ENCODE measurements at regions not wholly inside any gene's neighbourhood (a gene's known extent, or its start where the extent isn't known, plus 50 kb on each side); places are given as distances from the start of the nearest gene placed in this dataset.
"Not testable (repeated sequence)": the region's sequence is repeated elsewhere in the genome, so short reads cannot be mapped to it uniquely, and the experiment has no call there.

GRCh38 chr9:106486685-106487084 lies 376.3 kb upstream of the ZNF462 start:
- DNase-seq = no peak
- no peaks in the 10 kb centered on the region for H3K27me3 ChIP-seq (ENCODE audit: low read length)
- no peaks in the 10 kb centered on the region for H3K36me3 ChIP-seq (ENCODE audit: low read depth, low read length)
- H3K9me2 ChIP-seq (replicated peaks; ENCODE audit: low read length) = no peaks in the 10 kb centered on the region
- no peak for ATAC-seq
- no TSS peak for BruUV-seq (replicated peaks)
- no peaks in the 10 kb centered on the region for H3K79me2 ChIP-seq (ENCODE audit: low read length)
- no peaks in the 10 kb centered on the region for H3K9me3 ChIP-seq (ENCODE audit: low read length)
- no peak overlapping the region for H3K9ac ChIP-seq (ENCODE audit: low read length)
- no peaks in the 10 kb centered on the region for H4K20me1 ChIP-seq (ENCODE audit: low read length)
- H3K27ac ChIP-seq (ENCODE audit: low read length) = no peak overlapping the region
- no peak overlapping the region for H3K4me3 ChIP-seq (ENCODE audit: low read length)
- no peaks in the 10 kb centered on the region for H3F3A ChIP-seq (ENCODE audit: low read length, unreplicated experiment)
- no peak overlapping the region for H3K4me2 ChIP-seq (ENCODE audit: low read length)
- intact Hi-C loops (cut with micrococcal nuclease) = no loop called here
- H3K4me1 ChIP-seq (ENCODE audit: insufficient read depth, low read length) = peaks cover 12% of the 10 kb centered on the region; the same call in 1 of the 2 replicates
- no peak overlapping the region for H2AFZ ChIP-seq (ENCODE audit: low read length)
- ChIA-PET CTCF (no interaction called here), POLR2A (ENCODE audit: unreplicated experiment) (no interaction called here)
- TF ChIP-seq CTCF (conservative IDR thresholded peaks at IDR 0.05; ENCODE audit: low read depth, low read length) = no peak
- no peak for TF ChIP-seq EZH2phosphoT487 (IDR thresholded peaks at IDR 0.05; ENCODE audit: borderline replicate concordance, low read length)

- no peaks in the 10 kb centered on the region for H3K9me2 ChIP-seq (replicated peaks; ENCODE audit: low read length)
- DNase-seq (no peak), ATAC-seq (no peak)
- no peak overlapping the region for H3K9ac ChIP-seq (ENCODE audit: low read length)
- intact Hi-C loops (cut with micrococcal nuclease) = no loop called here
- ChIA-PET CTCF (no interaction called here), POLR2A (ENCODE audit: unreplicated experiment) (no interaction called here)
- BruUV-seq (replicated peaks) = no TSS peak
- no peaks in the 10 kb centered on the region for H3K9me3 ChIP-seq (ENCODE audit: low read length)
- H3K27me3 ChIP-seq (ENCODE audit: low read length) = no peaks in the 10 kb centered on the region
- no peak overlapping the region for H3K4me3 ChIP-seq (ENCODE audit: low read length)
- H2AFZ ChIP-seq (ENCODE audit: low read length) = no peak overlapping the region
- H3K4me2 ChIP-seq (ENCODE audit: low read length) = no peak overlapping the region
- peaks cover 11% of the 10 kb centered on the region; the same call in 1 of the 2 replicates for H3K4me1 ChIP-seq (ENCODE audit: insufficient read depth, low read length)
- H3K36me3 ChIP-seq (ENCODE audit: low read depth, low read length) = no peaks in the 10 kb centered on the region
- H3K79me2 ChIP-seq (ENCODE audit: low read length) = no peaks in the 10 kb centered on the region
- TF ChIP-seq EZH2 (IDR thresholded peaks at IDR 0.05; ENCODE audit: low read length, unreplicated experiment) (no peak), EZH2phosphoT487 (IDR thresholded peaks at IDR 0.05; ENCODE audit: borderline replicate concordance, low read length) (no peak), CTCF (conservative IDR thresholded peaks at IDR 0.05; ENCODE audit: low read depth, low read length) (no peak)
- no peak overlapping the region for H3K27ac ChIP-seq (ENCODE audit: low read length)
- no peaks in the 10 kb centered on the region for H3F3A ChIP-seq (ENCODE audit: low read length, unreplicated experiment)
- no peaks in the 10 kb centered on the region for H4K20me1 ChIP-seq (ENCODE audit: low read length)
Measured at GRCh38 chr9:106487266-106487665, 375.7 kb upstream of the ZNF462 start.

GRCh38 chr9:106492126-106492525 lies 370.8 kb upstream of the ZNF462 start:
- BruUV-seq (replicated peaks); POLR2A ChIA-PET (ENCODE audit: unreplicated experiment); CTCF ChIA-PET: not testable (repeated sequence)

More at GRCh38 chr9:106492126-106492525, 370.8 kb upstream of the ZNF462 start:
- H3K79me2 ChIP-seq (ENCODE audit: low read length); H4K20me1 ChIP-seq (ENCODE audit: low read length); H3K27ac ChIP-seq (ENCODE audit: low read length); intact Hi-C loops (cut with micrococcal nuclease); H3K27me3 ChIP-seq (ENCODE audit: low read length); ATAC-seq; H2AFZ ChIP-seq (ENCODE audit: low read length); H3K9ac ChIP-seq (ENCODE audit: low read length); H3F3A ChIP-seq (ENCODE audit: low read length, unreplicated experiment); DNase-seq; H3K4me2 ChIP-seq (ENCODE audit: low read length); H3K36me3 ChIP-seq (ENCODE audit: low read depth, low read length); H3K9me2 ChIP-seq (replicated peaks; ENCODE audit: low read length); H3K9me3 ChIP-seq (ENCODE audit: low read length); H3K4me1 ChIP-seq (ENCODE audit: insufficient read depth, low read length); H3K4me3 ChIP-seq (ENCODE audit: low read length): not testable (repeated sequence)
